Activated T-helper 1 cell treated with anti-CD3 and anti-CD28 coated beads, Interleukin-2, amount 50 U/mL, for 16 hours (primary cell): ENCODE measurements at regions not wholly inside any gene's neighbourhood (a gene's known extent, or its start where the extent isn't known, plus 50 kb on each side); places are given as distances from the start of the nearest gene placed in this dataset.

Source experiments
- DNase-seq, 2 donors: peaks; one replicate each; pipeline ENCODE4 v3.0.0-alpha.2; 2020; ENCODE audit warnings: low read depth in 1 of 2, low spot score in 1 of 2

DNA sequence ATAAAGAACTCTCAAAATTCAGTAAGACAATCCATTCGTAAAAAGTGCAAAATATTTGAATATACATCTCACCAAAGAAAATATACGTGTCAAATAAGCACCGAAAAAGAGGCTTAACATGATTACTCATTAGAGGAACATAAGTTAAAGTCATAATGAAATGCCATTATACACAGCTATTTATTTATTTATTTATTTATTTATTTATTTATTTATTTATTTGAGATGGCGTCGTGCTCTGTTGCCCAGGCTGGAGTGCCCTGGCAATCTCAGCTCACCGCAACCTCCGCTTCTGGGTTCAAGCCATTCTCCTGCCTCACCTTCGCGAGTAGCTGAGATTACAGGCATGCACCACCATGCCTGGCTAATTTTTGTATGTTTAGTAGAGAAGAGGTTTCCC, 203.6 kb upstream of the UBASH3B start:
- no peak for DNase-seq

DNA sequence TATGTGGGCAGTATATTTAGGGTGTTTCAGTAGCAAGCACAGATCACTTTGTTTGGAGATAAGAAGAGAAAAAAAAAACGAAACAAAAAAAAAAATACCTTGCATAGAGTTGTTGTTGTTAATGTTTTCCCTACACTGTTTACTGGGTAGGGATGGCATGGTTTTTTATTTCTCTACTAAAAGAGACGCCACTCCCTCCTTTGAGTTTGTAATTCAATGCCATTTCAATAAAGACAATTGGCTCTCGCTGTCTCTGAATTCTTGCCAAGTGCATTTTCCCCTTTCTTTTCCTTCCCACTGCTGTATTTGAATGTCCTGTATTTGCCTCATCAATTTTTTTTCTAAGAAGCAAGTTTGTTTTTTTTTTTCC, 213.9 kb upstream of the UBASH3B start:
- DNase-seq: no peak

DNA sequence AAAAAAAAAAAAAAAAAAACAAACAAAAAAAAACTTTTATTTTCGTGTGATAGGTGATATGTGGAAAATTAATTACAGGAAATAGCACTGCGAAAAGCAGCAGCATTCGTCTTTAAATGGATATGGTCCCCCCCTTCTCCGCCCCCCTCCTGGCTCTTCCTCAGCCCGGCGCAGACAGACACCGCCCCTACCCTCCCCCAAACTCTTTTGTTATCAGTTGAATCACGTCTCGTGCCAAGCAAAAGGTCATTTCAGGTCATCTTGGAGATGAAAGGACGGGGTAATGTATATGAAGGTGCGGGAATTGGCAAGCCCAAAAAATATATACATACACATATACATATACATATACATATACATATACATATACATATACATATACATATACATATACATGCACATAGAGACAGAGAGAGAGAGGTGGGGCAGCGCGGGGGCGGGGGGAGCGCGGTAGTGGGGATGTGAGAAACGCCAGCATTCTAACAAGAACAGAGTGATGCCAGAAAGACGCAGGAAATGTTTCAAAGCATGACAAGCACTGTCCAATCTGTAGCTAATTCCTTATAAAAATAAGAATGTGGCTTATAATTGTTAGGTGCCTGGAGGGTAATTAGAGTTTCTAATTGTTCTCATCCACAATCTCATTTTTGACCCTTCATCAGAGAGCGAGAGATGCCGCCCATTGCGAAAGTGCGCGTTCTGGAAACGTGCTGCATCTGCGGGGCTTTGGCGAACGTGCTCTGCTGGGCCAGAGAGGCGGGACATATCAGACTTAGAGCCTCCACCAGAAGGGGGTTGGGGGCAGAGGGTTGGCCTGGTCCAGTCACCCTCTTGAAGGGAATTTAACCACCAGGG, 214.5 kb upstream of the UBASH3B start:
- no peak for DNase-seq

DNA sequence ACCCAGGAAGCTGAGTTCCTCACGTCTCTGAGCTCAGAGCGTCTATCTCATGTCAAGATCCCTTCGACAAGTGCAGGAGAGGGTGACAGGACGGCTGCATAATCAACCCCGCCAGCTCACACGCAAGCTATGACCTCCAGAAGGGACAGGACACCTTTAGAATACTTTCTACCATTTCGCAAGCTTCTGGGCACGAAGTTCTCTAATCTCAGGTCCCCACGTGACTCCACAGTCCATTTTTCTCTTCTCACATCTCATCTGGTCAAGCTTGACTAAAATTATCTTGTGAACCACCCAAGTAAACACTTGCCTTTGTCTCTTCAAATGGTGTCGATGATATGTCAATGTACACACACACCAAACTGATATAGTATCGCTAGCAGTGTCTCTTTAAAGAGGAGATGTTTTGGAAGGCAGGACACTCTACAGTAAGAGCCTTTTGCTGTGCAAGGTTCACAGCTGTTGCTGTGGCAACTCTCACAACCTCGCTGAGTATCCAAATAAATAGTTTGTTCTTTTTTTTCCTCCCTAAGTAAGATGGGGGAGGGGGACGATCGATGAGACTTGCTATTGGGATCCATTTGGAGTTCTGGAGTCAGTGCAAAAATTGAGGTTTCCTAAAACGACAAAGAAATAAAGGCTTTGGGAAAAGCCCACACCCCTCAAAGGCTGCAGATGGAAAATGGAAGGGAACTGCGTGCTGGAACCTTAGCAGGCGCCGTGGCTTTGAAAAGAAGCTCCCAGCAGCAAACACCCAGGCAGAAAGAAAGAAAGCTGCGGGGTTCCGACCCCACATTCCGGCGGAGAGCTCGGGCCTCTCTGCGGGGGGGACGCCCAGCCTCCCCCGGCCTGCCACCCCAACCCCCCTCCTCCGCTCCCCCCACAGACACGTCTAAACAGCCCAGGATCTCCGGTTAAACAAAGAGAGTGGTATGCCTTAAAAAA, 215.4 kb upstream of the UBASH3B start:
- DNase-seq: no peak

DNA sequence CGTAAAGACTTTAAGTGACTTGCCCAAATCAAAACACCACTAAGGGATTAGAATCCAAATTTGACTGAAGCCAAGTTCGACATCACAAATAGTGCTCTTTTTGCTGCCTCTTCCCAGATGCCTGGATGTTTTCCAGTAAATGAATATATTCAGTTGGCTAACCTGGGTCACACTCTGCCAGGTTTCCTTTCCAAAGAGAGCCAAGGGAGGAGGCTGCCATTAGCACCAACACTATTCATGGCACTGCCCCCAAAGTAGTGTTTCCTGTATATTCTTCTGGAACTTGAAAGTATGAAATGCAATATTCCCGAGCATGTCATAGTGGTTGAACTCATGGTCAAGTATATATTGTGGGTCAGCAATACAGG, 219.3 kb upstream of the UBASH3B start:
- no peak for DNase-seq

DNA sequence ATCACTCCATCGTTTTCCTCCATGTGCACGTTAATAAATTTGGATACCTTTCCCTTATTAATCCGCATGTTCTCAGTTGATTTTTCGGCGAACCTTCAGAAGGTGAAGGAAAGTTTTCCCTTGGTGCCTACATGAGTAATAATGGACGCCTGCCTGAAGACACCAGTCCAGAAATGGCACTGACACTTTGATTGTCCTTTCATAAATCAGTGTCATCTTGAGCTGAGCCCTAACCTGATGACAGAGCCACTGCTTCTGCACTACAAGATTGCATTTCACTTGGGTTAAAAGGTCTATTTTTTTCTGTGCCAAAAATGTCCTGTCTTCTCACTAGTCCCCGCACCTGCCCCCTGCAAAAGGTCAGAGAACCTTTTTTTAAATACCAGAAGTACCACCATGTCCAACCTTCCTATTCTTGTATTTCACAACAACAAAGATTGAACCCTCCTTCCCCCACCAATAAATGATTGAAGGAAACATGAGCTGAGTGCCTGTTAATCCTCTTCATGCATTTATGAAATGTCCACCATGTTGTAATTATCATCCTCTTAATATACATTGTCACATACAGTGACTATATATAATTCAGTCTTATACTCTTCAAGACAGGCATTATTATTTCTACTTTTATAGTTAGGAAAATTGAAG, 219.9 kb upstream of the UBASH3B start:
- DNase-seq: no peak

DNA sequence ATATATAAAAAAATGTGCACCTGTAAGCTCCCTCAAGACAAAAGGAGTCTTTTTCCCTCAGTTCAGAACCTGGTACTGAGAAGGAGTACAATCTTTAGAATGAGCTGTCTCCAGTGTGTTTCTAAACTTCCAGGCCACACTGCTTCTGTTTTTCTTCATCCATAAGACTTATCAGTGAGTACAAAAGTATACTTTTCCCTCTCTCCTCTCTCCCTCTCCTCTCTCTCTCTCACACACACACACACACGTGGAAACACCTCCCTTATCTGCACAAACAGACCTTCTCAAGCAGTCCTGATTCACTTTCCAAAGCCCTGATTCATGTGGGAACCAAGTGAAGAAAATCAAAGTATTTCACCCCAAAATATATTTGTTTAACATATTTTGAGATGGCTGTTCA, 220.7 kb upstream of the UBASH3B start:
- DNase-seq: no peak

DNA sequence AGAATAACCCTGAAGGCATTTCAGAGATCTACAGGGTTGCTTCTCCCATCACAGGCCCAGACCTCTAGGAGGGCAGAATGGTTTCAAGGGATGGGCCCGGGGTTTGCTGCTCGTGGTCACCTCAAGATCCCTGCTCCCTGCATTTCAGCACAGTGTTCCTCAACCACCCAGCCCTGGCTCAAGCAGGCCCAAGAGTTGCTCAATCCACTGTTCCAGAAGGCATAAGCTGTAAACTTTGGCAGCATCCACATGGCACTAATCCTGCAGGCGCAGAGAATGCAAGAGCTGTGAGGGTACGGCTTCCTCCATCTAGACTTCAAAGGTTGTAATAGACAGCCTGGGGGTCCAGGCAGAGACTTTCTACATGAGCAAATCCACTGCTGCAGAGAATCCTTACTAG, 225.0 kb upstream of the UBASH3B start:
- no peak for DNase-seq

DNA sequence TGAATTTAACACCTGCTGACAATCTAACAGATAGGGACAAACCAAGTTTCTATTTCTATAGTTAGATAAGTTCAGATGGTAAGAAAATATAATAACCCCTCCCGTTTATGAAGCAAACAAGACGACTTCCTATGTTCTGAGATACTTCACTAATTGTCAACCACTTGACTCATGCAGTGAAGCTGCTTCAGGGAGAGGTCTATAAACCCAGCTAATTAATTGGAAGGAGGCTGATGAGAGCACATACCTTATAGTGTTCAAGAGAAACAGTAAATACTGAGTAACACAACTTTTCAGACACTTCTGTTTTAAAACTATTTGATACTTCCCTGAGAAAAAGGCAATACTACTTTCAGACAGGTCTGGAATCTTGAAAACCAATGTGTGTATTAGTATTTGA, 229.4 kb upstream of the UBASH3B start:
- DNase-seq: no peak

DNA sequence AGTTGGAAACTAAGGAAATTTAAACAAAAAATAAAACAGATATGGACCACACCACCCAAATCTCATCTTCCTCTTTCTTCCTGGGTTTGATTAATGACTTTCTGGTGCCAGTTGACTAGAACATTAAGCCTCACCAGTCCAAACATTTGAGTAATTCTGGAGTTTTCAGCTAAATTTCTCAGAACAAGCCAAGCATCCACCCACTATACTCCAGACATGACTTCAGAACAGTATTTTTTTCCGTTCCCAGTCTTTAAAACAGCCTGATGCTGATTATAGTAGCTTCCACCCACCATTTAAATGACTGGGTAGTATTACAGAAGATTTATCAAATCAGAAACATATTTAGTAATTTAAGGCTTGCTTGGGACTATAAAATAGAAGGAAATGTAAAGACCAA, 230.9 kb upstream of the UBASH3B start:
- DNase-seq: no peak

DNA sequence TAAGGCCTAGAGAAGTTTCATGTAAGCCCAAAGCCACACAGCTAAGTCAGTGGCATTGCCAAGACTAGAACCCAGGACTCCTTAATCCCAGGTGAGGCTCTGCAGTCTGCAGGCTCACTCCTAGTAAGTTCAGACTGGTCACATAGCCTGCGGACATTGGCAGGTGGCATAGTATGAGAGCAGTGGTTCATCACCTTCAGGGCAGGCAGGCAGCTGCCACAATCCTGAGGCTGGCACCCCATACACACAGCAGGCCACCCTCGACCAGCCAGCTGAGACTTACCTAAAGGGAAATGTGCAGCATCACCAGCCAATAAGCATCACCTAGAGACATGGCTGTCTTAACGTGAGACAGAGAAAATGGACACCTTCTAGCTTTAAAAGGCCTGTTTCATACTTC, 231.6 kb upstream of the UBASH3B start:
- DNase-seq: no peak

DNA sequence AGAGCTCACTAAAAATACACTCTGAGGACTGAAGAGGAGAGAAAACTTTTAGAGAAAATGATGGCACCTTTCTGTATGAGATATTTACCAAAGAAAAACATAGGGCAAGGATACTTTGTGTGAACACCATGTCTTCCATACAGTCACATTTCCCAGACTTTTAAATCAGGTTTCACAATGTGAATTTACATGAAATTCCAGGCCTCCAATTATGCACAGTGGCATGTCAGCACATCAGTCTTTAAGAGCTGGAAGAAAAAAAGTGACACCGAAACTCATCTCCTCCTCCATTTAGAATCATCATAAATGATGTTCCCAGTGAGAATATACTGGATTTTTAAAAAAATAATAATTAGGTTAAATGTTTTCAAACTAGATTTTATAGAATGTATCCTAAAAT, 232.2 kb upstream of the UBASH3B start:
- DNase-seq: no peak

DNA sequence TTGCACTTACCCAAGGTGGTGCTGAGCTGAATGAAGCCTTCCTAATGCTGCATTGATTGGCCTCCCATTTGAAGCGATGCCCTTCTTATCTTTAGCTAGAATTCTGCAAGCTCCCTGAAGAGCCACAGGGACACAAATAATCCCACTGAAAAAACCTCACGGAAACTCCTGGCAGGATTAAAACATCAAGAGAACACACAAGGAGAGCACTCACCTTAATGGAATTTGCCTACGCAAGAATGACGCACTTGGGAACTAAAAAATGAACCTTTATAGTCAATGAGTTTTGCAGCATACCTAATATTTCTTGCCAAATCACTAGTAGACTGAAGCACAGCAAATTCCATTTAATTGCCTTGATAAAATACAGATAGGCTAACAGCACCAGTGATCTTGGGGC, 232.8 kb upstream of the UBASH3B start:
- no peak for DNase-seq

DNA sequence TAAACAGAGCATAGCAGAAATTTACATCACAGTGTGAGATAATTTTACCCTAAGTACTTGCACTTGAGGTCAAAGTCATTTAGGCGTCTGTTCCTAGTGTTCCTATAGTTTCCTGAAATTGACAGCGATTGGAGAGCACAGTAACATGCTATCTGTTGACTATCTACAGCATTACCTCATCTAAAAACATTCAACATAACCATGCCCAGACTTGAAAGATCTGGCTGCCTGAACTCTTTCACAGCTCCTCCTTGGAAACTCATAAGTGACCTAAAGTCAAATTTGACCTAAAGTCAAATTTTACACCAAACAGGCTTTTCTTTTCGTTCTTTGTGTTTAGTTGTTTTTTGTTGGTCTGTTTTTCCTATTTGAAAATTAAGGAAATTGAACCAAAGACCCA, 233.8 kb upstream of the UBASH3B start:
- DNase-seq: no peak

DNA sequence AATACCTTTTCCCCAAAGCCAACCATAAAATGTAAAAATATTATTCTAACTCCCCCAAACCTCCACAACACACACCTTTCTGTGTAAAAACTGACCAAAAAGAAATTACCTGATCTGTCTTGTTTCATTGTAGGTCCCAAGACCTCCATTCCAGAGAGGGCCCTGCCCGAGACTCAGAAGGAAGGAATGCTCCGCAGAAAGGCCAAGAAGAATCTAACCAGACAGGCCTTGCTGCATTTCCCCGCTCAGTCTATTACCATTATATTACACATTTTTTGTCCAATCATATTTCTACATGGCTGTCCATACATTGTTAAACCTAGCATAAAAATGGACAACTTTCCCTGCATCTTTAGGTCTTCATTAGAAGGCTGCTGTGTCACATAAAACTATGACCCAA, 237.5 kb upstream of the UBASH3B start:
- no peak for DNase-seq

DNA sequence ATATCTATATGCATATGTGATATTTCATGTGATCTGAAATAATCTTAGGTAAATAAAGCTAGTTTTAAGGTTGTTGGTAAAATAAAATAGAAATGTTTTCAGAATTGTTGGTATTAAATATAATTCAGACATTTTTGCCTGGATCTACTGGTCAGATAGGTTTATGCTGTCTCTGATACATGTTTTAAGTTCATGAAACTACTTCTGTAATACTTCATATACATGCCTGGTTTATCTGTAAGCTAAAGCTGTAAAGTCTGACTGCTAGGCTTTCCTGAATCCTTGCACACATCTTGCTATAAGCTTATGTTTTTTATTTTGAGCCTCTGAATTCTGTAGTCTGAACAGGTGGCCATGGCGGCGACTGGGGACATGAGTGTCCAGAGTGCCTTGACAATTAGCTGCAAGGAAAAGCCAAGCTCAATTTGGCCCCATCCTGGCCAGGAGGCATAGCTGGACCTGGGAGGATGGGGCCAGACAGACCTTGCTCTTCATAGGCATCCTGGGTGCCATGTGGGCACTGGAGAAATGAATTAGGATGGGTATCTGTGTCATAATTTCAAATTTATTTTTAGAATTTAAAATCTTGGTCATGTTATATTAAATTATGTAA, 241.0 kb upstream of the UBASH3B start:
- no peak for DNase-seq

DNA sequence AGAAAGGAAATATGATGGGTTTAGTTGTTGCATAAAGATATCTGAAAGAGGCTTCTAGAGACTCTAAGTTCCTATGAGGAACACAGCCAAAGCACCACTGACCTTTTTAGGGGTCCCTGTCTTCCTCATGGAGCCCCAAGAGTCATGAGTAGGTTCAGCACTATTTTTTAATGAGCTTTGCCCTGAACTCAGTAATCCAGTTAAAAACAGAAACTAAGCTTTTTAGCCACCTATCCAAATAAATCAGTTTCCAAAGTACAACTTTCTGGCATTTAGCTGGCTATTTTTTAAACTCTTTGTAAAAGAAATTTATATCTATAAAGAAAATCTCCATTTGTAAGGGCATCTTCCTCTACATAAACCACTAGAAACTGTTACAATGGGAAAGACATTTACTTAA, 241.8 kb upstream of the UBASH3B start:
- DNase-seq: no peak

DNA sequence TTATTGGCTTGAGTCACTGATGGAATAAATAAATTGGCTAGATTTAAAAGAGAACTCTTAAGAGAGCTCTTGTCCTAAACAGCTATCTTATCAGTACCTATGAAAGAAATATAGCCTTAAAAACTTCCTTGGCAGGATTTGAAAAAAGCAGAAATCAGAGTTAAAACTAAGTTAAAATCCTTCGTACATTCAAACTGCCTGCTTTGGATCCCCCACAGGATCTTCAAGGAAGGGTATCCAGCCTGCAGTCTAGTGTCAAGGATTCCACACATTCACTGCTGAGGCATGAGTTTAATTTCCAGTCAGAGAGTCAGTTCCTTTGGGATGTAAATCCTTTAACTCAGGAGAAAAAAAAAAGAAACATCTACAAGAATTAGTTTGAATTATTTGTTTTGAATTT, 242.9 kb upstream of the UBASH3B start:
- no peak for DNase-seq

DNA sequence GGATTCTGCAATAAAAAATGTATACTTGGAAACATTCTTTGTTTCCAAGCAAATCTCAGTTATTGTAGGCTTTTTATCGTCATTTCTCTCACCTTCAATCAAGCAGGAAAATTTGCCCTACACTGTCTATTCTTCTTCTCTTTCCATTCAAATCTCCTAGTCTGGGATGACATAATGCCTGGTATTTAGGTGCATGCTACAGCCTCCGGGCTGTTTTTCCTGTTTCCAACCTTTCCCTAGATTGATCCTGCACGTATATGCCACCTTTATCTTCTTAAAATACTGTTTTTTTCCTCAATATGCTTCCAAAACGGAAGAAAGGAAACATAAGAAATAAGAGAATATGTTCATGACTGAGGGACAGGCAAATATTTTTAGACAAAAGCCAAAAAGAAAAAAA, 249.1 kb upstream of the UBASH3B start:
- DNase-seq: no peak

DNA sequence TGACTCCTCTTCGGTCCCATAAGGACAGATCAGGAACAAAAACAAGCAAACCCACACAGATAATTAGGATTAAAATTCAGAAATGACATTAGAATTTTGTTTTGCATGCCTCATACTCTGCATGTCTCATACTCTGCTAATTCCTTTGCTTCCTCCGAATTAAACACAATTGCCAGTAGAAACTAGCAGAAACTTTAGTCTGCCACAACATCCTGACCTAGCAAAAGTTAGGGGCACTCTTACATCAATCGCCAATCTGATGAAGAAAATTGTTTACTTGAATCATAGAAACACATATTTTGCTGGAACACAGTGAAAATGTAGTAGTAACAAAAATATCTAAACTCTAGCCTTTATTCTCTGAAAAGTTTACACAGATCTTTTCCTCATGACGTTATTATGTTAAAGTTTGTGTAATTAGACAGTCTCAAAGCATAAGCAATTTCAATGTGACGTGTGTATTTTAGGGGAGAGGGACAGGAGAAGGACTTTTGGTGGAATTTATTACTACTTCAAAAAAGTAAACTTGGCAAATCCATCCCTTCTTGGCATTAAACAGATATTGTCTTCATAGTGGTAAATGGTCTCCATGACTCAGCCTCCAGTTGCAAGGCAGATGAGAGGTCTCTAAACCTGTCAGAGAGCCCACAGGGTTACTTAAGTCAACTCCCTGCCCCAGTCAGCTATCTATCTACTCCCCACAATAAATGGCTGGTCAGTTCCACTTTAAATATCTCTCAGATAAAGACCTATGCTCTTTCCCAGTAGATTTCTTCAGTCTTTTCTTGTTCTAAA, 249.8 kb upstream of the UBASH3B start:
- no peak for DNase-seq

DNA sequence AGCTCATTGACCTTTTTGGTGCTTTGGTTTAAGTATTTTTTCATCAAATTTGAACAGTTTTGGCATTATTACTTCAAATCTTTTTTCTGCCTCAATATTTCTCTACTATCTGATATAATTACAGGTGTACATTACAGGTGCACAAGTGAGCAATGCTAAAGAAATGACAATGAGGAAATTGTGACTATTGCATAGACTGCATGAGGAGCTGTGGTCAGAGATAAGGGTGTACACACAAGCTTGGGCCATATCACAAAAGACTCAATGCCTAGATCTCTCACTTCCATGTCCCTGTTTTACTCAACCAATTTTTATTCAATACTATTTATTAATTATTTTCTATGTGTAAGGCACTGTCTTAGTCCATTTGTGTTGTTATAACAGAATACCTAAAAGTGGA, 251.0 kb upstream of the UBASH3B start:
- no peak for DNase-seq
